ENCODE measurements at regions not wholly inside any gene's neighbourhood (a gene's known extent, or its start where the extent isn't known, plus 50 kb on each side); places are given as distances from the start of the nearest gene placed in this dataset.

GRCh38 chr15:25950014-25950413, 86.9 kb upstream of the ATP10A start:
- no peak for DNase-seq (ENCODE audit: low read depth, low spot score)
- TF ChIP-seq, protein P1, sequence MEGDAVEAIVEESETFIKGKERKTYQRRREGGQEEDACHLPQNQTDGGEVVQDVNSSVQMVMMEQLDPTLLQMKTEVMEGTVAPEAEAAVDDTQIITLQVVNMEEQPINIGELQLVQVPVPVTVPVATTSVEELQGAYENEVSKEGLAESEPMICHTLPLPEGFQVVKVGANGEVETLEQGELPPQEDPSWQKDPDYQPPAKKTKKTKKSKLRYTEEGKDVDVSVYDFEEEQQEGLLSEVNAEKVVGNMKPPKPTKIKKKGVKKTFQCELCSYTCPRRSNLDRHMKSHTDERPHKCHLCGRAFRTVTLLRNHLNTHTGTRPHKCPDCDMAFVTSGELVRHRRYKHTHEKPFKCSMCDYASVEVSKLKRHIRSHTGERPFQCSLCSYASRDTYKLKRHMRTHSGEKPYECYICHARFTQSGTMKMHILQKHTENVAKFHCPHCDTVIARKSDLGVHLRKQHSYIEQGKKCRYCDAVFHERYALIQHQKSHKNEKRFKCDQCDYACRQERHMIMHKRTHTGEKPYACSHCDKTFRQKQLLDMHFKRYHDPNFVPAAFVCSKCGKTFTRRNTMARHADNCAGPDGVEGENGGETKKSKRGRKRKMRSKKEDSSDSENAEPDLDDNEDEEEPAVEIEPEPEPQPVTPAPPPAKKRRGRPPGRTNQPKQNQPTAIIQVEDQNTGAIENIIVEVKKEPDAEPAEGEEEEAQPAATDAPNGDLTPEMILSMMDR (IDR thresholded peaks at IDR 0.05; ENCODE audit: low read depth, low read length) = no peak
- no peak overlapping the region for H3K4me3 ChIP-seq (ENCODE audit: low read depth, low read length)
- in situ Hi-C loops (cut with HindIII; ENCODE audit: low sequenced_read_pairs) = no loop called here

DNA sequence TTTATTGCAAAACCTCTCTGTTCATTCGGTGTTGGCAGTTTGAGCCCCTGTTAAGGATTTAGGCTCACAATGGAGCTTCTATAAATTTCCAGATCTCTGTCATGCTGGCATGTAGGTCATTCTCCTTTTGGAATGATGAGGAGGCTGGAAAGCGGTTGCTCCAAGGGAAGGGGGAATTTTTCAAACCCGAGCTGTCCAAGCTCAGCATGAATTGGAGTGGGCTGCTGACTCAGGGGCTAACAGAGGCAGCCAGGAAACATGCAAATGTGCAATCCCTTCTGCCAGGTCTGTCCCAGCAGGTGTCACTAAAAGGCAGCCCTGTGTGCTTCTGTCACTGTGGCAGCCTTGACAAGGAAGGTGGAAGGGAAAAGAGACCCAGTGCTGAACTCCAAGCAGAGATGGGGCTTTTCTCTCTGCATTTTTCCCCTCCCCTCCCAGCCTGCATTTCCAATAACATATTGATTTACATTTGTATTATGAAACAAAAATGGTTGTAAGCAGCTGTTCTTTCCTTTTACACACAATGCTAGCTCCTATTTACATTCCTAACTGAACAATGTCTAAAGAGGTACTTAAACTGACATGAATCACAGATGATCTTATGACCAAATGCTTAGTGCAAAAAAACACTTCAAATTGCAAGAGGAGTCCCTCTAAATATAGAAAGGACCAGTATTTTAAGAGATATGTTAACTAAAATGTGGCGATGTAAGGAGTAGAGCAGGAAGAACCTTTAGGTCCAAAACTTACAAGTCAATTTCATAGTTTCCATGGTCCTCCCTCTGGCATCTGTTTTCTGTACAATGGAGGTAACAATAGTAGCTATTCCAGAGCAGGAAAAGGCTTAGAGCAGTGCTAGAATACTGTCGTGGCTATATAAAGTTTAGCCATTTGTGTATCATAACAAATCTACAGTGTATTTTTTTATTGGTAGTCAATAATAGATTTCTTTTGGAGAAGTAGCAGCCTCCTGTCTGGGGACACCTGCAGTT, 84.5 kb upstream of the ATP10A start:
- in situ Hi-C loops (cut with HindIII; ENCODE audit: low sequenced_read_pairs) = no loop called here
- TF ChIP-seq, protein P1 (IDR thresholded peaks at IDR 0.05; ENCODE audit: low read depth, low read length) = no peak
- DNase-seq (ENCODE audit: low read depth, low spot score) = no peak
- no peak overlapping the region for H3K4me3 ChIP-seq (ENCODE audit: low read depth, low read length)

DNA sequence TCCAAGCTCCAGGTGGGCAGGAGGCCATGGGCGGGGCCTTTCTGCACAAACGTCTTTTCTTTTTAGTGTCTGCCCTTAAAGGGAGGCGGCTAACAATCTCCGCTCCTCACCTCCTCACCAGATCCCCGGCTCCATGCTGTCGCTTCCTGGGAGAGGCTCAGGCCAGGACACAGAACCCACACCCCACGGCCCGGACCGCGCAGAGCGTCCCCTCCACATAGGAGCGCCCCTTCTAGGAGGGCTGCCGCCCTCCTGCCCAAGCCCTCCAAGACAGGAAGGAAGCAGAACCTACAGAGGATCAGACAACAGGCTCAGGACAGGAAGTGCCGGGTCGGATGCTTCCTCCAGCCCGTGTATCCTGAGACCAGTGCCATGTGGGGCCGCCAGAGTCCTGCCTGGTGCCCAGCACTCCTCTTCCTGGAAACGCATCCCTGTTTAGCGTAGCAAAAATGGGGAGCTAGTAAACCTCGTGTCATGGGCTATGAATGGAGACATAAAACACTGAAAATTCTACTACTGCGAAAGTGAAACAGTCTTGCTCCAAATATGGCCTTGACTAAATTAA, 83.2 kb upstream of the ATP10A start:
- no peak for DNase-seq (ENCODE audit: low read depth, low spot score)
- no peak overlapping the region for H3K4me3 ChIP-seq (ENCODE audit: low read depth, low read length)
- in situ Hi-C loops (cut with HindIII; ENCODE audit: low sequenced_read_pairs) = no loop called here
- TF ChIP-seq, protein P1 (IDR thresholded peaks at IDR 0.05; ENCODE audit: low read depth, low read length) = no peak

DNA sequence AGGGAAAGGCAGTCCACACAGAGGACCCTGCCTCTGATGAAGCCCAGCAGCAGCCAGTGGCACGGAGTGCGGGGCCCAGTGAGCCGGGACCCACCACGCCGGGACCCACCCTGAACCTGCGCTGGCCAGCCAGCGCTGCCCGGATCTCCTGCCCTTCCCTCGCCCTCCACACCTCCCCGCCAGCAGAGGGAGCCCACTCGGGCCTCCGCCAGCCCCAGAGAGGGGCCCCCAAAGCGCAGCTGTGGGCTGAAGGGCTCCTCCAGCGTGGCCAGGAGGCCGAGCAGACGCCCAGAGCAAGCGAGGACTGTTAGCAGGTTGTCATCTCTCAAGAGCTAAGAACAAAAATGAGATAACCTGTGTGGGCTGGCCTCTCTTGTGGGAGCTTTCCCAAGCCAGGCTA, 81.3 kb upstream of the ATP10A start:
- no peak for DNase-seq (ENCODE audit: low read depth, low spot score)
- in situ Hi-C loops (cut with HindIII; ENCODE audit: low sequenced_read_pairs) = no loop called here
- TF ChIP-seq, protein P1 (IDR thresholded peaks at IDR 0.05; ENCODE audit: low read depth, low read length) = no peak
- no peak overlapping the region for H3K4me3 ChIP-seq (ENCODE audit: low read depth, low read length)

GRCh38 chr15:25943831-25944230, 80.7 kb upstream of the ATP10A start:
- no peak overlapping the region for H3K4me3 ChIP-seq (ENCODE audit: low read depth, low read length)
- no peak for DNase-seq (ENCODE audit: low read depth, low spot score)
- in situ Hi-C loops (cut with HindIII; ENCODE audit: low sequenced_read_pairs) = no loop called here
- TF ChIP-seq, protein P1 (IDR thresholded peaks at IDR 0.05; ENCODE audit: low read depth, low read length) = no peak

DNA sequence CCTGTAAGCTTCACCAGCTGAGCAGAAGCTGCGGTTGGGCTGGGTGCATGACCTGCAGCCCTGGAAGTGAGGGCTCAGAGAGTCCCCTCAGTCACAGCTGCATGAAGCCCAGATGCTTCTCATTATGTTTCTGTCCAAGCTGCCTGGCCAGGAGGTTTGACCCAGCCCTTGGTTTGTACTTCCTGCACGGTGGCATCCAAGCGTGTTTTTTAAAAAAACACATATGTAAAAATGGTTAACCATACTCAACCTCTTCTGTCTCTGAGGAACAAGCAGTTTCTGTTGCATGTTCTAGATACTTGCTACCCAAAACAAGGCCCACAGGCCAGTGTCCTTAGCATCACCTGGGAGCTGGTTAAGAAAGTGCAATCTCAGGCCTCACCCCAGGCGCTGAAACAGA, 76.0 kb upstream of the ATP10A start:
- H3K4me3 ChIP-seq (ENCODE audit: low read depth, low read length) = no peak overlapping the region
- in situ Hi-C loops (cut with HindIII; ENCODE audit: low sequenced_read_pairs) = no loop called here
- TF ChIP-seq, protein P1 (IDR thresholded peaks at IDR 0.05; ENCODE audit: low read depth, low read length) = no peak
- no peak for DNase-seq (ENCODE audit: low read depth, low spot score)
